ENCODE measurements at regions not wholly inside any gene's neighbourhood (a gene's known extent, or its start where the extent isn't known, plus 50 kb on each side); places are given as distances from the start of the nearest gene placed in this dataset.

DNA sequence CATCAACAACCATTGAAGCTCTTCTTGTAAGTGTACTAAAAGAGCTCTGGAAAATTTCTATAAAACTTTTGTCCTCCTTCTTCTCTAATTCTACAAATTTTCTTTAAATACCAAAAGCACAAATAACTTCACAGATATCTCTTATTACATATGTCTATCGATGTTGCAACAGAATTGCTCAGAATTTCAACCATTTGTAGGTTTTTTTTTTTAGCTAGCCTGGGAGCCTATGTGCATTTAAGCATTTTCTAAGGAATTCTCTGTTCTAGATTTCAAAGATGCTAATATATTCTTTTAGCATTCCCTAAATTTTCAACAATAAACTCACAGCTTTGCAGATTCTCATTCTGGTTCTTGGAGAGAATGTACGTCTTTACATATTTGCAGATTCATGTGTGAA lies 774.3 kb upstream of the NR2F2 start:
- no peak for ATAC-seq
- TF ChIP-seq GLIS3 (CRISPR knock-in tag; IDR thresholded peaks at IDR 0.05) (no peak), ZNF70 (CRISPR knock-in tag; IDR thresholded peaks at IDR 0.05) (no peak), BACH2 (CRISPR knock-in tag; IDR thresholded peaks at IDR 0.05; ENCODE audit: borderline replicate concordance) (no peak), ZNF8 (CRISPR knock-in tag; IDR thresholded peaks at IDR 0.05) (no peak), ISL1 (CRISPR knock-in tag; IDR thresholded peaks at IDR 0.05) (no peak), TOX (CRISPR knock-in tag; IDR thresholded peaks at IDR 0.05; ENCODE audit: borderline replicate concordance) (no peak), SNAI2 (CRISPR knock-in tag; IDR thresholded peaks at IDR 0.05) (no peak), ARNTL (CRISPR knock-in tag; IDR thresholded peaks at IDR 0.05; ENCODE audit: borderline replicate concordance, low read depth) (no peak), PPARA (CRISPR knock-in tag; IDR thresholded peaks at IDR 0.05; ENCODE audit: borderline replicate concordance) (no peak), ZC3H10 (CRISPR knock-in tag; IDR thresholded peaks at IDR 0.05) (no peak), RARB (CRISPR knock-in tag; IDR thresholded peaks at IDR 0.05) (no peak), ZNF565 (CRISPR knock-in tag; conservative IDR thresholded peaks at IDR 0.05; ENCODE audit: low read depth) (no peak)
- TF ChIP-seq, protein P1, sequence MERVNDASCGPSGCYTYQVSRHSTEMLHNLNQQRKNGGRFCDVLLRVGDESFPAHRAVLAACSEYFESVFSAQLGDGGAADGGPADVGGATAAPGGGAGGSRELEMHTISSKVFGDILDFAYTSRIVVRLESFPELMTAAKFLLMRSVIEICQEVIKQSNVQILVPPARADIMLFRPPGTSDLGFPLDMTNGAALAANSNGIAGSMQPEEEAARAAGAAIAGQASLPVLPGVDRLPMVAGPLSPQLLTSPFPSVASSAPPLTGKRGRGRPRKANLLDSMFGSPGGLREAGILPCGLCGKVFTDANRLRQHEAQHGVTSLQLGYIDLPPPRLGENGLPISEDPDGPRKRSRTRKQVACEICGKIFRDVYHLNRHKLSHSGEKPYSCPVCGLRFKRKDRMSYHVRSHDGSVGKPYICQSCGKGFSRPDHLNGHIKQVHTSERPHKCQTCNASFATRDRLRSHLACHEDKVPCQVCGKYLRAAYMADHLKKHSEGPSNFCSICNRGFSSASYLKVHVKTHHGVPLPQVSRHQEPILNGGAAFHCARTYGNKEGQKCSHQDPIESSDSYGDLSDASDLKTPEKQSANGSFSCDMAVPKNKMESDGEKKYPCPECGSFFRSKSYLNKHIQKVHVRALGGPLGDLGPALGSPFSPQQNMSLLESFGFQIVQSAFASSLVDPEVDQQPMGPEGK (CRISPR knock-in tag; IDR thresholded peaks at IDR 0.05; ENCODE audit: borderline replicate concordance): no peak
- TF ChIP-seq, protein P2, sequence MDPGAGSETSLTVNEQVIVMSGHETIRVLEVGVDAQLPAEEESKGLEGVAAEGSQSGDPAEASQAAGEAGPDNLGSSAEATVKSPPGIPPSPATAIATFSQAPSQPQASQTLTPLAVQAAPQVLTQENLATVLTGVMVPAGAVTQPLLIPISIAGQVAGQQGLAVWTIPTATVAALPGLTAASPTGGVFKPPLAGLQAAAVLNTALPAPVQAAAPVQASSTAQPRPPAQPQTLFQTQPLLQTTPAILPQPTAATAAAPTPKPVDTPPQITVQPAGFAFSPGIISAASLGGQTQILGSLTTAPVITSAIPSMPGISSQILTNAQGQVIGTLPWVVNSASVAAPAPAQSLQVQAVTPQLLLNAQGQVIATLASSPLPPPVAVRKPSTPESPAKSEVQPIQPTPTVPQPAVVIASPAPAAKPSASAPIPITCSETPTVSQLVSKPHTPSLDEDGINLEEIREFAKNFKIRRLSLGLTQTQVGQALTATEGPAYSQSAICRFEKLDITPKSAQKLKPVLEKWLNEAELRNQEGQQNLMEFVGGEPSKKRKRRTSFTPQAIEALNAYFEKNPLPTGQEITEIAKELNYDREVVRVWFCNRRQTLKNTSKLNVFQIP (CRISPR knock-in tag; IDR thresholded peaks at IDR 0.05; ENCODE audit: borderline replicate concordance, low read depth): no peak
- TF ChIP-seq, protein P3, sequence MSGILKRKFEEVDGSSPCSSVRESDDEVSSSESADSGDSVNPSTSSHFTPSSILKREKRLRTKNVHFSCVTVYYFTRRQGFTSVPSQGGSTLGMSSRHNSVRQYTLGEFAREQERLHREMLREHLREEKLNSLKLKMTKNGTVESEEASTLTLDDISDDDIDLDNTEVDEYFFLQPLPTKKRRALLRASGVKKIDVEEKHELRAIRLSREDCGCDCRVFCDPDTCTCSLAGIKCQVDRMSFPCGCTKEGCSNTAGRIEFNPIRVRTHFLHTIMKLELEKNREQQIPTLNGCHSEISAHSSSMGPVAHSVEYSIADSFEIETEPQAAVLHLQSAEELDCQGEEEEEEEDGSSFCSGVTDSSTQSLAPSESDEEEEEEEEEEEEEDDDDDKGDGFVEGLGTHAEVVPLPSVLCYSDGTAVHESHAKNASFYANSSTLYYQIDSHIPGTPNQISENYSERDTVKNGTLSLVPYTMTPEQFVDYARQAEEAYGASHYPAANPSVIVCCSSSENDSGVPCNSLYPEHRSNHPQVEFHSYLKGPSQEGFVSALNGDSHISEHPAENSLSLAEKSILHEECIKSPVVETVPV (CRISPR knock-in tag; IDR thresholded peaks at IDR 0.05): no peak
- TF ChIP-seq, protein P4, sequence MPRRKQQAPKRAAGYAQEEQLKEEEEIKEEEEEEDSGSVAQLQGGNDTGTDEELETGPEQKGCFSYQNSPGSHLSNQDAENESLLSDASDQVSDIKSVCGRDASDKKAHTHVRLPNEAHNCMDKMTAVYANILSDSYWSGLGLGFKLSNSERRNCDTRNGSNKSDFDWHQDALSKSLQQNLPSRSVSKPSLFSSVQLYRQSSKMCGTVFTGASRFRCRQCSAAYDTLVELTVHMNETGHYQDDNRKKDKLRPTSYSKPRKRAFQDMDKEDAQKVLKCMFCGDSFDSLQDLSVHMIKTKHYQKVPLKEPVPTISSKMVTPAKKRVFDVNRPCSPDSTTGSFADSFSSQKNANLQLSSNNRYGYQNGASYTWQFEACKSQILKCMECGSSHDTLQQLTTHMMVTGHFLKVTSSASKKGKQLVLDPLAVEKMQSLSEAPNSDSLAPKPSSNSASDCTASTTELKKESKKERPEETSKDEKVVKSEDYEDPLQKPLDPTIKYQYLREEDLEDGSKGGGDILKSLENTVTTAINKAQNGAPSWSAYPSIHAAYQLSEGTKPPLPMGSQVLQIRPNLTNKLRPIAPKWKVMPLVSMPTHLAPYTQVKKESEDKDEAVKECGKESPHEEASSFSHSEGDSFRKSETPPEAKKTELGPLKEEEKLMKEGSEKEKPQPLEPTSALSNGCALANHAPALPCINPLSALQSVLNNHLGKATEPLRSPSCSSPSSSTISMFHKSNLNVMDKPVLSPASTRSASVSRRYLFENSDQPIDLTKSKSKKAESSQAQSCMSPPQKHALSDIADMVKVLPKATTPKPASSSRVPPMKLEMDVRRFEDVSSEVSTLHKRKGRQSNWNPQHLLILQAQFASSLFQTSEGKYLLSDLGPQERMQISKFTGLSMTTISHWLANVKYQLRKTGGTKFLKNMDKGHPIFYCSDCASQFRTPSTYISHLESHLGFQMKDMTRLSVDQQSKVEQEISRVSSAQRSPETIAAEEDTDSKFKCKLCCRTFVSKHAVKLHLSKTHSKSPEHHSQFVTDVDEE (CRISPR knock-in tag; IDR thresholded peaks at IDR 0.05): no peak

DNA sequence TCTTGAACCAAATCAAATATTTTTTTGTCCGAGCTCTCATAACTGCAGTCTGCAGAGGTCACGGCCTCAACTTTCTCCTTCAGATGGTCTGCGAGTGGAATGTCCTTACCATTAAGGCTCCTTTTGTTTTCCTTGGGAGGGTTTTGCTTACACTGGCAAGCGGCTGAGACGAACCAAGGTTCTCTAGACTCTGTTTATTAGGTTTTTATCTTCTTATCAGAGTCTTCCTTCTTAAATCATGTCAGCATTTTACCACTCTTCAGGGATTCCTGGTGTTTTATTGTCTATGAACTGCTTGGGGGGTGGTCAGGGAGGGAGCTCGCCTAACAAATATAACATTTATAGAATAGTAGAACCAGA lies 773.7 kb upstream of the NR2F2 start:
- TF ChIP-seq ISL1 (CRISPR knock-in tag; IDR thresholded peaks at IDR 0.05): no peak
- ATAC-seq: no peak

DNA sequence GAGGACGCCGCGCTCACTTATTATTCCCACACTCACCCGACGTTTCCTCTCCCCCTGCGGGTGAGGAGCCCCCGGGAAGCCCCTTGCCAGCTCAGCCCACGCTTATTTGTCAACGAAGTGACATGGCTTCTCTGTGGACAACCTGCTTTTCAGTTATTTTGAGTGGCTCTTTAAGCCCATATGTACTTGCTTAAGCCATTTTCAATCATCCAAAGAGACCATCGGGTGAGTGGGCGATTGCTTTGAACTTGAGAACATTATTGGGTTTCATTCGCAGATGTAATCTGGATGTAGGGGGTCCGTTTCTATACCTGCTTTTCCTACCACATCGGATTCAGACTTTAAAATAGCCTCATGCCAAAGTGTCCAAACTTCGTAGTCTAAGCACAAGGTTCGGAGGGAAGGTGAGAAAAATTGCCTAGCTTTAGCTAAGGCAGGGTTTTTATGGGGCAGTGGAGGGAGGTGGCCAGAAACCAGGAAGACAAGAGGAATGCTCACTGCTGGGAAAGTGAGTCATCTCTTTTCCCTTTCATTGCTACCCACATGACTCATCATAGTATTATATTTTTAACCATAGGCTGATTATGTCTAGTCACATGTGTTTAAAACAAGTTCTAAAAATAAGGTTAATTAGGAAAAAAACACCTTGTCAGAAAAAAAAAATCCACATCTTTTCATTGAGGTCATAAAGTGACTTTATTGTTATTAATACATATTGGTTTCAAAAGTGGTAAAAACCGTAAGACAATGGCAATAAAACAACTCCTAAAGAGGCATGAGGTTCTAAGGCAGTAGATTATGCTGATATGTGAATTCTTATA lies 773.1 kb upstream of the NR2F2 start:
- peak; percentile 94 for ATAC-seq
- TF ChIP-seq ISL1 (CRISPR knock-in tag; IDR thresholded peaks at IDR 0.05): peak; percentile 16; the same call in 1 of the 2 replicates
- 0 out of 2 replicates have a peak, but pooled peaks have one; percentile 41 for TF ChIP-seq ZC3H10 (CRISPR knock-in tag; IDR thresholded peaks at IDR 0.05)
- peak; percentile 14; the same call in 1 of the 2 replicates for TF ChIP-seq TOX (CRISPR knock-in tag; IDR thresholded peaks at IDR 0.05; ENCODE audit: borderline replicate concordance)
- no peak for TF ChIP-seq TCF4 (CRISPR knock-in tag; IDR thresholded peaks at IDR 0.05; ENCODE audit: borderline replicate concordance)
- TF ChIP-seq CSDC2 (CRISPR knock-in tag; IDR thresholded peaks at IDR 0.05): peak; percentile 88
- no peak for TF ChIP-seq PPARA (CRISPR knock-in tag; IDR thresholded peaks at IDR 0.05; ENCODE audit: borderline replicate concordance)

DNA sequence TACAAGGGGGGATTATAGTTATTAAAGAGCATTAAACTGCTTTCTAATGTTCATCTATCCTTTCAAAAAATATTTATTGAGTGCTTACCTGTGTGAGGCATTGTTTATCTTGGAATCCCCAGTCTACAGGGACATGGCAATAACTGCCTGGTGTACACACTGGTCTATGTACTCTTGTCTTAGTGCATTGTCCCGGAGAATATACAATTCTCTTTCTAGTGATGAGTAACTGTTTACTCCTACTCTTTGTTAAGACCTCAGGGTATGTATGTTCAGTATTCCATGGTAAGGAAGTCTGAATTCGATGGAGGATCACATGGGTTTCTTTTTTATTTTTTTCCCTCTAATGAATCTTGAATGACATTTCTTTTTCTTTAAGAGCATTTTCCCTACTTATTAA lies 772.4 kb upstream of the NR2F2 start:
- ATAC-seq: peak; percentile 19; the same call in 2 of the 3 replicates
- TF ChIP-seq, protein P3 (CRISPR knock-in tag; IDR thresholded peaks at IDR 0.05): no peak
- TF ChIP-seq SNAI2 (CRISPR knock-in tag; IDR thresholded peaks at IDR 0.05): no peak
- TF ChIP-seq, protein P2 (CRISPR knock-in tag; IDR thresholded peaks at IDR 0.05; ENCODE audit: borderline replicate concordance, low read depth): no peak
- no peak for TF ChIP-seq ZNF70 (CRISPR knock-in tag; IDR thresholded peaks at IDR 0.05)
- TF ChIP-seq, protein P4 (CRISPR knock-in tag; IDR thresholded peaks at IDR 0.05): no peak
- TF ChIP-seq CSDC2 (CRISPR knock-in tag; IDR thresholded peaks at IDR 0.05): no peak
- TF ChIP-seq OSR1 (CRISPR knock-in tag; IDR thresholded peaks at IDR 0.05): no peak
- no peak for TF ChIP-seq TOX (CRISPR knock-in tag; IDR thresholded peaks at IDR 0.05; ENCODE audit: borderline replicate concordance)
- TF ChIP-seq ISL1 (CRISPR knock-in tag; IDR thresholded peaks at IDR 0.05): no peak
- no peak for TF ChIP-seq ZC3H10 (CRISPR knock-in tag; IDR thresholded peaks at IDR 0.05)
- TF ChIP-seq RARB (CRISPR knock-in tag; IDR thresholded peaks at IDR 0.05): no peak
- TF ChIP-seq GLIS3 (CRISPR knock-in tag; IDR thresholded peaks at IDR 0.05): no peak

Measured in SK-N-SH treated with all-trans-retinoic acid at 6 μM for 48 hours (cell line).